Spinal cord (tissue), 9 donors: ENCODE measurements at regions not wholly inside any gene's neighbourhood (a gene's known extent, or its start where the extent isn't known, plus 50 kb on each side); places are given as distances from the start of the nearest gene placed in this dataset.

Experiments
- DNase-seq, 6 donors: peaks; one replicate each; pipeline versions ENCODE4 v3.0.0 to v3.0.0-alpha.2; 2013 to 2015; ENCODE audit warnings: low spot score in 6 of 6, low read depth in 4 of 6
- H3K27ac ChIP-seq: one replicate; pipeline ENCODE4 v1.5.1; 2013; ENCODE audit warnings: low read depth, low read length, control low read depth
- H3K27me3 ChIP-seq: one replicate; pipeline ENCODE4 v1.6.1; 2013; ENCODE audit warnings: low read length; ENCODE audit not compliant: control insufficient read depth, insufficient read depth
- H3K36me3 ChIP-seq: one replicate; pipeline ENCODE4 v1.6.1; 2013; ENCODE audit warnings: low read length; ENCODE audit not compliant: control insufficient read depth, insufficient read depth
- H3K4me1 ChIP-seq: one replicate; pipeline ENCODE4 v1.6.1; 2013; ENCODE audit warnings: low read length; ENCODE audit not compliant: control insufficient read depth, insufficient read depth
- H3K4me3 ChIP-seq: one replicate; pipeline ENCODE4 v1.5.1; 2013; ENCODE audit warnings: low read depth, low read length, control low read depth
- H3K9me3 ChIP-seq: one replicate; pipeline ENCODE4 v1.6.1; 2013; ENCODE audit warnings: low read length; ENCODE audit not compliant: control insufficient read depth, insufficient read depth
- WGBS: methylation state at CpG from one replicate; pipeline ENCODE4 v1.1.5; 2013; ENCODE audit warnings: missing lambda C conversion rate; ENCODE audit not compliant: insufficient coverage; 5-methylcytosine and 5-hydroxymethylcytosine counted together
- donor health status: healthy.

DNA sequence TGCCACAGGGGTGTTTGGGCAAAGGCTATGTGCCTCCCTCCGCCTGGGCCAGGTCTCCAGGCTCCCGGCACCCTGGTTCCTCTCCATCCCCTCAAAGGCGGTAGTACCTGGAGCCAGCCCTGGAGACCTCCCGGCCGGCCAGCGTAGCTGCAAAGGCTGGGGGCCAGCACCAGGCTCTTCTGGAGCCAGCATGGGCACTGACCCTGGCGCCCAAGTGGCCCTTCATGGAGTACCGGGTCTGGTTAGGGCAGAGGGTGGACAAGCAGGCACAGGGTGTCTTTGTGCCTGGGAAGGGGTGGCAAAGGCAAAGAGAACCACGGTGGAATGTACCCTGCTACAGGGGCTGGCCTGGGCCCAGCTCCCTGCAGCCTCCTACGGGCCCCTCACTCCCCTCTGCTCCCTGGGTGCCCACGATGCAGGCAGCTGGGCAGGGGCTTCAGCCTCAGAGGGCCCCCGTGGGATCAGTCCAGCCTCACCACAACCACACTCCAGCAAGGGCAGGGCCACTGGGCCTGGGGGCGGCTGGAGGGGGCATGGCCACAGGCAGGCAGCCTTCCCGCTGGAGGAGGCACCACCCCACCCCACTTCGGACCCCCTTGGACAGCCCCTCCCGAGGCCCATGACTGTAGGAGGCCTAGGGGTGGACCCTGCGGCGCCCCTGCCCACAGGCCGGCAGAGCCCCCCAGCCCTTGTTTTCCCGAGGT is 112.9 kb upstream of the NKX1-1 start:
- peaks cover 1% of the 10 kb centered on the region for H3K9me3 ChIP-seq
- no peaks in the 10 kb centered on the region for H3K36me3 ChIP-seq
- no peak overlapping the region for H3K27ac ChIP-seq
- no peak for DNase-seq
- H3K4me3 ChIP-seq: no peak overlapping the region
- WGBS: 82% methylated on average over 13 of the region's 20 CpGs
- H3K27me3 ChIP-seq: peaks cover 49% of the 10 kb centered on the region
- H3K4me1 ChIP-seq: peaks cover 9% of the 10 kb centered on the region

GRCh38 chr4:1517592-1518411 is 111.6 kb upstream of the NKX1-1 start:
- peaks cover 12% of the 10 kb centered on the region for H3K4me1 ChIP-seq
- H3K9me3 ChIP-seq: no peaks in the 10 kb centered on the region
- H3K27me3 ChIP-seq: peaks cover 42% of the 10 kb centered on the region
- H3K4me3 ChIP-seq: no peak overlapping the region
- no peak for DNase-seq
- WGBS: 85% methylated on average over 22 of the region's 22 CpGs
- no peak overlapping the region for H3K27ac ChIP-seq
- no peaks in the 10 kb centered on the region for H3K36me3 ChIP-seq

- DNase-seq: no peak
- peaks cover 37% of the 10 kb centered on the region for H3K27me3 ChIP-seq
- H3K9me3 ChIP-seq: no peaks in the 10 kb centered on the region
- peaks cover 20% of the 10 kb centered on the region for H3K4me1 ChIP-seq
- H3K27ac ChIP-seq: no peak overlapping the region
- no peak overlapping the region for H3K4me3 ChIP-seq
- WGBS: 78% methylated on average over 13 of the region's 15 CpGs
- no peaks in the 10 kb centered on the region for H3K36me3 ChIP-seq
These were observed 110.7 kb upstream of the NKX1-1 start for GRCh38 chr4:1516881-1517480.

DNA sequence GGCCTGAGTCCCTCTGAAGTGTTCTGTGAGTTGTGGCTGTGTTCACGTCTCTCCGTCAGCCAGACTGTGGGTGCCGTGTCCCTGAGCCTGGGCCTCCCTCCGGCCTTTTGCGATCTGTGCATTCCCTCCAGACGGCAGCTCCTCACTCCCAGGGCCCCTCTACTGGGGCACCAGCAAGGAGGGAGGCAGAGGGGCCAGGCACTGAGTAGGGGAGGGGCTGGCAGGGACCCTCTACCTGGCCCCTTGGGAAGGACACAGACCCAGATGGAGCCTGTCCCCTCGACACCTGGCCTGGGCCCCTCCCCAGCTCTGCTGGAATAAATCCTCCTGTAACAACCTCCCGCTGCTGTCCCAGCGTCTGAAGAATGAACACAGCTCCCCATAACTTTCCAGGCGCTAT is 110.0 kb upstream of the NKX1-1 start:
- WGBS: 64% methylated on average over 8 of the region's 10 CpGs
- H3K9me3 ChIP-seq: no peaks in the 10 kb centered on the region
- peaks cover 34% of the 10 kb centered on the region for H3K27me3 ChIP-seq
- no peaks in the 10 kb centered on the region for H3K36me3 ChIP-seq
- peaks cover 13% of the 10 kb centered on the region for H3K4me1 ChIP-seq
- no peak overlapping the region for H3K27ac ChIP-seq
- H3K4me3 ChIP-seq: no peak overlapping the region
- DNase-seq: no peak

DNA sequence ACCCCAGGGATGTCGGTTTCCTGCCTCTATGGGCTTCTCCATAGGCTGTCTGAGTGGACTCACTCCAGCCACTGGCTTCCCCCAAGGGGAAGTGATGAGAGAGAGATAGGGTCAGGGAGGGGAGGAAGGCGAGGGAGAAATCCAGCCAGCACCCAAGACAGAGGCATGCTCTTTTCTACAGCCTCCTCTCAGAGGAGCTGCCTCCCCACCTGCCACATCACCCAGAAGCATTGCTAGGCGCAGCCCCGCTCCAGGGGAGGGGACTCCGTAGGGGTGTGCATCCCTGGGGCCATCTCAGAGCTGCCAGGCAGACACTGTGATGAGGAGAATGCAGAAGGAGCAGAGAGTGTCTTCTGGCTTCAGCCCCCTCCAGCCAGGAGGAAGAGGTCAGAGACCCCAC is 109.5 kb upstream of the NKX1-1 start:
- H3K9me3 ChIP-seq: no peaks in the 10 kb centered on the region
- no peaks in the 10 kb centered on the region for H3K36me3 ChIP-seq
- peaks cover 37% of the 10 kb centered on the region for H3K27me3 ChIP-seq
- DNase-seq: no peak
- H3K27ac ChIP-seq: no peak overlapping the region
- 96% methylated on average over 3 of the region's 5 CpGs for WGBS
- H3K4me3 ChIP-seq: no peak overlapping the region
- peaks cover 15% of the 10 kb centered on the region for H3K4me1 ChIP-seq

DNA sequence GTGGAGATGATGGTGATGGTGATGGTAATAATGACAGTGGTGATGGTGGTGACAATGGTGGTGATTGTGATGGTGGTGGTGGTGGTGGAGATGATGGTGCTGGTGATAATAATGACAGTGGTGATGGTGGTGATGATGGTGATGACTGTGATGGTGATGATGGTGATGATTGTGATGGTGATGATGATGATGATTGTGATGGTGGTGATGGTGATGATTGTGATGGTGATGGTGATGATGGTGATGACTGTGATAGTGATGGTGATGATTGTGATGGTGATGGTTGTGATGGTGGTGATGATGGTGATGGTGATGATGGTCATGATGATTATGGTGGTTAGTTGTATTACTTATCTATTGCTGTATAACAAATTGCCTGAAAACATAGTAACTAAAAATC is 108.9 kb upstream of the NKX1-1 start:
- H3K4me1 ChIP-seq: peaks cover 15% of the 10 kb centered on the region

GRCh38 chr4:1514612-1515011 is 108.4 kb upstream of the NKX1-1 start:
- no peaks in the 10 kb centered on the region for H3K36me3 ChIP-seq
- peaks cover 37% of the 10 kb centered on the region for H3K27me3 ChIP-seq
- H3K4me1 ChIP-seq: peaks cover 15% of the 10 kb centered on the region
- H3K27ac ChIP-seq: no peak overlapping the region
- H3K4me3 ChIP-seq: no peak overlapping the region
- no peak for DNase-seq
- WGBS: 41% methylated on average over 3 of the region's 3 CpGs
- no peaks in the 10 kb centered on the region for H3K9me3 ChIP-seq

More for the DNA sequence above, 108.9 kb upstream of the NKX1-1 start:
- peaks cover 39% of the 10 kb centered on the region for H3K27me3 ChIP-seq
- H3K4me3 ChIP-seq: no peak overlapping the region
- H3K9me3 ChIP-seq: no peaks in the 10 kb centered on the region
- H3K36me3 ChIP-seq: no peaks in the 10 kb centered on the region
- no peak for DNase-seq
- H3K27ac ChIP-seq: no peak overlapping the region

- Histone ChIP-seq H3K9me3 (no peaks in the 10 kb centered on the region), H3K27ac (no peak overlapping the region), H3K4me1 (peaks cover 15% of the 10 kb centered on the region), H3K27me3 (peaks cover 37% of the 10 kb centered on the region), H3K36me3 (no peaks in the 10 kb centered on the region), H3K4me3 (no peak overlapping the region)
- 70% methylated on average over 3 of the region's 4 CpGs for WGBS
- DNase-seq: no peak
These were observed 107.8 kb upstream of the NKX1-1 start for GRCh38 chr4:1513936-1514483.

- Histone ChIP-seq H3K9me3 (no peaks in the 10 kb centered on the region), H3K27ac (no peak overlapping the region), H3K4me3 (peak overlapping the region; percentile 0), H3K27me3 (peaks cover 43% of the 10 kb centered on the region), H3K4me1 (peaks cover 15% of the 10 kb centered on the region), H3K36me3 (no peaks in the 10 kb centered on the region)
- 6% methylated on average over 75 of the region's 78 CpGs for WGBS
- DNase-seq: peak in 2 of 6 donors; percentile 36 to 56
These were observed 106.8 kb upstream of the NKX1-1 start for GRCh38 chr4:1512738-1513660.
